Superior temporal gyrus (tissue), 1 donor: ENCODE measurements at regions not wholly inside any gene's neighbourhood (a gene's known extent, or its start where the extent isn't known, plus 50 kb on each side); places are given as distances from the start of the nearest gene placed in this dataset.
A peak's percentile ranks its signal among the peaks of the same experiment; 100 is the strongest.

Source experiments
- DNase-seq: peaks from one replicate; pipeline ENCODE4 v3.0.0-alpha.2; 2016; ENCODE audit errors: extremely low spot score

- no peak for DNase-seq
These were observed 296.5 kb upstream of the TCF4 start for GRCh38 chr18:55884498-55884897.

GRCh38 chr18:55880617-55881016, 292.6 kb upstream of the TCF4 start:
- DNase-seq = no peak

- no peak for DNase-seq
These were observed 291.3 kb upstream of the TCF4 start for GRCh38 chr18:55879331-55879730.

GRCh38 chr18:55878224-55878623, 290.2 kb upstream of the TCF4 start:
- DNase-seq = no peak

GRCh38 chr18:55877321-55877720, 289.3 kb upstream of the TCF4 start:
- DNase-seq = no peak

GRCh38 chr18:55876254-55876653, 288.3 kb upstream of the TCF4 start:
- DNase-seq = no peak

- peak; percentile 85 for DNase-seq
These were observed 287.4 kb upstream of the TCF4 start for GRCh38 chr18:55875371-55875901.

GRCh38 chr18:55869556-55870501, 281.8 kb upstream of the TCF4 start:
- DNase-seq = no peak

GRCh38 chr18:55868909-55869308, 280.9 kb upstream of the TCF4 start:
- DNase-seq = no peak

- no peak for DNase-seq
These were observed 278.9 kb upstream of the TCF4 start for GRCh38 chr18:55866886-55867285.

GRCh38 chr18:55866006-55866405, 278.0 kb upstream of the TCF4 start:
- no peak for DNase-seq

GRCh38 chr18:55864281-55864680, 276.3 kb upstream of the TCF4 start:
- DNase-seq = no peak

GRCh38 chr18:55863876-55864275, 275.9 kb upstream of the TCF4 start:
- no peak for DNase-seq

GRCh38 chr18:55863391-55863706, 275.4 kb upstream of the TCF4 start:
- DNase-seq = no peak

- DNase-seq = no peak
These were observed 274.9 kb upstream of the TCF4 start for GRCh38 chr18:55862693-55863390.

GRCh38 chr18:55861266-55861665, 273.3 kb upstream of the TCF4 start:
- DNase-seq = peak; percentile 91

- peak; percentile 79 for DNase-seq
These were observed 270.9 kb upstream of the TCF4 start for GRCh38 chr18:55858661-55859515.

- no peak for DNase-seq
These were observed 270.0 kb upstream of the TCF4 start for GRCh38 chr18:55857956-55858355.

GRCh38 chr18:55857409-55857808, 269.4 kb upstream of the TCF4 start:
- DNase-seq = no peak

- DNase-seq = no peak
These were observed 268.7 kb upstream of the TCF4 start for GRCh38 chr18:55856679-55857078.

GRCh38 chr18:55856229-55856628, 268.2 kb upstream of the TCF4 start:
- no peak for DNase-seq

- no peak for DNase-seq
These were observed 265.3 kb upstream of the TCF4 start for GRCh38 chr18:55853268-55853667.
